ENCODE measurements at regions not wholly inside any gene's neighbourhood (a gene's known extent, or its start where the extent isn't known, plus 50 kb on each side); places are given as distances from the start of the nearest gene placed in this dataset.

DNA sequence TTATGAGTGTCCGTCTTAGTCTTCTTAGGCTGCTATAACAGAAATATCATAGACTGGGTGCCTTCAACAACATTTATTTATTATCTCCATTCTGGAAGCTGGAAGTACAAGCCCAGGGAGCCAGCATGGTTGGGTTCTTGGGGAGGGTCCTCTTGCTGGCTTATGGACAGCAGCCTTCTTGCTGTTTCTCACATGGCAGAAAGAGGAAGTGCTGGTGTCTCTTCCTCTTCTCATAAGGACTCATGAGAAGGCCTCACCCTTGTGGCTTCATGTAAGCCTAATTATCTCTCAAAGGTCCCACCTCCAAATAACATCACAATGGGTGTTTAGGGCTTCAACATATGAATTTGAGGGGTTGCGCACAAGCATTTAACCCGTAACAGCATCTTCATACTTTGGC lies 207.0 kb upstream of the COX10 start:
- DNase-seq: no peak
- Histone ChIP-seq H3K4me1 (no peaks in the 10 kb centered on the region), H3K36me3 (no peaks in the 10 kb centered on the region), H3K4me3 (no peak overlapping the region), H3K27ac (no peak overlapping the region), H3K9me3 (no peaks in the 10 kb centered on the region), H3K27me3 (no peaks in the 10 kb centered on the region)
- intact Hi-C loops (cut with DNase I): no loop called here
- TF ChIP-seq, protein P1, sequence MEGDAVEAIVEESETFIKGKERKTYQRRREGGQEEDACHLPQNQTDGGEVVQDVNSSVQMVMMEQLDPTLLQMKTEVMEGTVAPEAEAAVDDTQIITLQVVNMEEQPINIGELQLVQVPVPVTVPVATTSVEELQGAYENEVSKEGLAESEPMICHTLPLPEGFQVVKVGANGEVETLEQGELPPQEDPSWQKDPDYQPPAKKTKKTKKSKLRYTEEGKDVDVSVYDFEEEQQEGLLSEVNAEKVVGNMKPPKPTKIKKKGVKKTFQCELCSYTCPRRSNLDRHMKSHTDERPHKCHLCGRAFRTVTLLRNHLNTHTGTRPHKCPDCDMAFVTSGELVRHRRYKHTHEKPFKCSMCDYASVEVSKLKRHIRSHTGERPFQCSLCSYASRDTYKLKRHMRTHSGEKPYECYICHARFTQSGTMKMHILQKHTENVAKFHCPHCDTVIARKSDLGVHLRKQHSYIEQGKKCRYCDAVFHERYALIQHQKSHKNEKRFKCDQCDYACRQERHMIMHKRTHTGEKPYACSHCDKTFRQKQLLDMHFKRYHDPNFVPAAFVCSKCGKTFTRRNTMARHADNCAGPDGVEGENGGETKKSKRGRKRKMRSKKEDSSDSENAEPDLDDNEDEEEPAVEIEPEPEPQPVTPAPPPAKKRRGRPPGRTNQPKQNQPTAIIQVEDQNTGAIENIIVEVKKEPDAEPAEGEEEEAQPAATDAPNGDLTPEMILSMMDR (IDR thresholded peaks at IDR 0.05): no peak
- TF ChIP-seq POLR2A (IDR thresholded peaks at IDR 0.05): no peak
- WGBS (ENCODE audit: insufficient coverage, low coverage, low lambda C conversion rate, missing lambda C conversion rate): 94% methylated on average over 3 of the region's 3 CpGs
- ATAC-seq: peak in 1 of 4 donors; percentile 17

DNA sequence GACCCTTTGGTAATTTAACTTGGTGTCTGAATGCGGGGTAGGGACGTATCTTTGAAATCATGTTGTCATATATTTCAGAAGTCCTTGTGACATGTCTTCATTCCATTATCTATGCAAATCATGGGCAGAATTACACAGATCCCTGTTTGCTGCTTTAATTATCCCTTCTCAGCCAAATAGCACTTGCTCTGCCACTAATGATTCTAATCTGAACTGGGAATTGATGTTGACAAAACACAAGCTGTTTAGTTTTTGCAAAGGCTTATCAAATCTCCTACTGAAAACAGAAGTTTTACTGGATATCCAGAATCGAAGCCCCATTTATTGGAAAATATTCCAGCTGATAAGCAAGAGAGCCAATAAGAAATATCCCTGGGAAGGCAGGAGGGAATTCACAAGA lies 205.9 kb upstream of the COX10 start:
- intact Hi-C loops (cut with DNase I): no loop called here
- no peaks in the 10 kb centered on the region for H3K27me3 ChIP-seq
- ATAC-seq: no peak
- DNase-seq: no peak
- no peaks in the 10 kb centered on the region for H3K4me1 ChIP-seq
- no peak for TF ChIP-seq POLR2A (IDR thresholded peaks at IDR 0.05)
- TF ChIP-seq, protein P1 (IDR thresholded peaks at IDR 0.05): no peak
- H3K36me3 ChIP-seq: no peaks in the 10 kb centered on the region
- no peaks in the 10 kb centered on the region for H3K9me3 ChIP-seq
- no peak overlapping the region for H3K27ac ChIP-seq
- 80% methylated on average over 3 of the region's 3 CpGs for WGBS (ENCODE audit: insufficient coverage, low coverage, low lambda C conversion rate, missing lambda C conversion rate)
- no peak overlapping the region for H3K4me3 ChIP-seq

DNA sequence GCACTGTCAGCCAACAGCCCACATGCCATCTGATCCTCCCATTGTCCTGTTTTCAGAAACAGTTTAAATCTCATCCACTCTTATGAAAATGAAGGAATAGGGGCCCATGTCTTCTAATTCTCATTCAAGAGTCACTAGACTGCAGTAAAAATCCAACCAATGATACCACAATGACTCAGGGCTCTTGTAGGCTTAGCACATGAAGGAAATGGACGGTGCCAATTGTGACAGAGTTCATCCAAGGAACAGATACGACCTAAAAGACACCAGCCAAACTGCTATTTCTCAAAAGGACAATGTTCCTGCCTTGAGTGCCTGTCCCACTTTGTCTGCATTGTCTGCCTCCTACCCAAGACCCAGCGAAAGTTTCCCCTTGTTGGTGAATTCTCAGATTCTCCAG lies 204.8 kb upstream of the COX10 start:
- no peak for DNase-seq
- Histone ChIP-seq H3K36me3 (no peaks in the 10 kb centered on the region), H3K27me3 (no peaks in the 10 kb centered on the region), H3K4me3 (no peak overlapping the region), H3K4me1 (no peaks in the 10 kb centered on the region), H3K27ac (no peak overlapping the region), H3K9me3 (no peaks in the 10 kb centered on the region)
- intact Hi-C loops (cut with DNase I): no loop called here
- WGBS (ENCODE audit: insufficient coverage, low coverage, low lambda C conversion rate, missing lambda C conversion rate): 67% methylated on average over 3 of the region's 3 CpGs
- ATAC-seq: no peak
- TF ChIP-seq POLR2A (IDR thresholded peaks at IDR 0.05): no peak
- TF ChIP-seq, protein P1 (IDR thresholded peaks at IDR 0.05): no peak

DNA sequence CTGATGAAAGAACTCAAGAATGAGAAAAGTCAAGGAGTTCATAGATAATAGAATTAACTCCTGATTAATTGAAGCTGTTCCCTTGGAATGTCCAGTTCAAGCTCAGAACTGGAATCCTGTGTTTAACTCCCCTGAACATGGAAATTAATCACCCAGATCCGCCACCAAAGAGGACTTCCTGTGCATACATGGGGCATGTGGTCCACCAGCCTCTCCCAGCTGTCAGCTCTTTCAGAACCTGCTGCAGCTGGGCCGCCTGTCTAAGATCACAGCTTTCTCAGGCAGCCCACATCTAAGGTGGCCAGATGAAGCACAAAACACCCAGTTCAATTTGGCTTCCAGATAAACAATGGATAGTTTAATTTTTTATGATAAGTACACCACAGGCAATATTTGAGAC lies 203.7 kb upstream of the COX10 start:
- Histone ChIP-seq H3K27ac (no peak overlapping the region), H3K27me3 (no peaks in the 10 kb centered on the region), H3K4me1 (no peaks in the 10 kb centered on the region), H3K4me3 (no peak overlapping the region), H3K36me3 (no peaks in the 10 kb centered on the region), H3K9me3 (no peaks in the 10 kb centered on the region)
- TF ChIP-seq POLR2A (IDR thresholded peaks at IDR 0.05): no peak
- TF ChIP-seq, protein P1 (IDR thresholded peaks at IDR 0.05): no peak
- 56% methylated on average over 1 of the region's 2 CpGs for WGBS (ENCODE audit: insufficient coverage, low coverage, low lambda C conversion rate, missing lambda C conversion rate)
- DNase-seq (no peak), ATAC-seq (no peak)
- intact Hi-C loops (cut with DNase I): no loop called here

DNA sequence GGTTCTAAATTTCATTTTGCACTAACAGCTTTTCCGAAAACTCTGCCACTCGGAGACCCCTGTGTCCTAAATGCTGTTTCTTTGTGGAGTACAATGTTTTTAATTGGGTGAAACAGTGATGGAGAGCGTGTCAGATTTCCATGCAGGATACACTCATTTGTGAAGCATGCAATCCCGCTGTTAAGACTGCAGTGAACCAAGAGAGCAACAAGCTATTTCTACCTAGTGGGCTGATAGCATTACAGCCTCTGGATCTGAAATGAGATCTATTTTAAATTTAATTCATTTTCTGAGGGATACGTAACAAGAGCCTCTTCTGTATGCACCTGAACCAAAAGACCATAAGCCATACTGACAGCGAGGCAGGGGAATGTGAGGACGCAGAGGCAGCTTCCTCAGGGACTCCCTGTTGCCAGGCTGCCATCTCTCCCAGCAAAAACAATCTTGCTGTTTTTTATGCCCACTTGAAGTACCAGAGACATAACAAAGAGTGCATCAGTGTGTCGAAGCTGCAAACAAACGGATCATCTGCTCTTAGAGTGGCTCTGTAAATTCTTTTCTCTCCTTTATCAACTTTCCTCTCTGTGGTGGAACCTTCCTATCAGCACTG lies 199.9 kb upstream of the COX10 start:
- DNase-seq (no peak), ATAC-seq (no peak)
- WGBS (ENCODE audit: insufficient coverage, low coverage, low lambda C conversion rate, missing lambda C conversion rate): 78% methylated on average over 6 of the region's 9 CpGs
- Histone ChIP-seq H3K9me3 (no peaks in the 10 kb centered on the region), H3K4me1 (no peaks in the 10 kb centered on the region), H3K36me3 (no peaks in the 10 kb centered on the region), H3K27me3 (no peaks in the 10 kb centered on the region), H3K27ac (no peak overlapping the region), H3K4me3 (no peak overlapping the region)
- TF ChIP-seq, protein P1 (IDR thresholded peaks at IDR 0.05): no peak
- TF ChIP-seq POLR2A (IDR thresholded peaks at IDR 0.05): no peak
- intact Hi-C loops (cut with DNase I): no loop called here

All from right lobe of liver (tissue), 6 donors.